Nephron (organoid): ENCODE measurements at regions not wholly inside any gene's neighbourhood (a gene's known extent, or its start where the extent isn't known, plus 50 kb on each side); places are given as distances from the start of the nearest gene placed in this dataset.
"Not testable (repeated sequence)": the region's sequence is repeated elsewhere in the genome, so short reads cannot be mapped to it uniquely, and the experiment has no call there.

ENCODE experiments used
- H3K27ac Mint-ChIP-seq, 3 experiments: 2 replicates each; pipeline ENCODE4 v1.8.0; 2020; ENCODE audit warnings: mixed read lengths in 3 of 3, mild to moderate bottlenecking in 2 of 3, moderate library complexity in 1 of 3
- H3K27me3 Mint-ChIP-seq: 2 replicates; pipeline ENCODE4 v1.8.0; 2021; ENCODE audit warnings: low read depth, mild to moderate bottlenecking, moderate library complexity, mixed read lengths
- H3K36me3 Mint-ChIP-seq: 2 replicates; pipeline ENCODE4 v1.8.0; 2020; ENCODE audit warnings: low read depth, mixed read lengths
- H3K4me1 Mint-ChIP-seq: 2 replicates; pipeline ENCODE4 v1.8.0; 2020; ENCODE audit warnings: mixed read lengths
- H3K4me3 Mint-ChIP-seq, 3 experiments: 2 replicates each; pipeline ENCODE4 v1.8.0; 2020; ENCODE audit warnings: mild to moderate bottlenecking in 3 of 3, mixed read lengths in 3 of 3, moderate library complexity in 2 of 3
- H3K9me3 Mint-ChIP-seq: 2 replicates; pipeline ENCODE4 v1.8.0; 2020; ENCODE audit warnings: mixed read lengths
- TF ChIP-seq, protein P1 (sequence below), 3 experiments: fragments of 200-600 bp; sonication (generic); IDR thresholded peaks; one replicate each; pipeline ENCODE4 v1.5.0; 2021; ENCODE audit warnings: antibody characterized with exemption in 3 of 3; ENCODE audit not compliant: unreplicated experiment in 3 of 3

- peaks cover 6% of the 10 kb centered on the region for H3K4me1 Mint-ChIP-seq
These were observed 70.5 kb downstream of the TMEM270 start for GRCh38 chr7:73931502-73931901.

GRCh38 chr7:73932364-73932763, 71.4 kb downstream of the TMEM270 start:
- H3K9me3 Mint-ChIP-seq, result peaks cover 4% of the 10 kb centered on the region
- peaks cover 16% of the 10 kb centered on the region for H3K27me3 Mint-ChIP-seq
- no peak overlapping the region for H3K27ac Mint-ChIP-seq
- no peaks in the 10 kb centered on the region for H3K36me3 Mint-ChIP-seq
- no peak overlapping the region for H3K4me3 Mint-ChIP-seq
- TF ChIP-seq, protein P1, sequence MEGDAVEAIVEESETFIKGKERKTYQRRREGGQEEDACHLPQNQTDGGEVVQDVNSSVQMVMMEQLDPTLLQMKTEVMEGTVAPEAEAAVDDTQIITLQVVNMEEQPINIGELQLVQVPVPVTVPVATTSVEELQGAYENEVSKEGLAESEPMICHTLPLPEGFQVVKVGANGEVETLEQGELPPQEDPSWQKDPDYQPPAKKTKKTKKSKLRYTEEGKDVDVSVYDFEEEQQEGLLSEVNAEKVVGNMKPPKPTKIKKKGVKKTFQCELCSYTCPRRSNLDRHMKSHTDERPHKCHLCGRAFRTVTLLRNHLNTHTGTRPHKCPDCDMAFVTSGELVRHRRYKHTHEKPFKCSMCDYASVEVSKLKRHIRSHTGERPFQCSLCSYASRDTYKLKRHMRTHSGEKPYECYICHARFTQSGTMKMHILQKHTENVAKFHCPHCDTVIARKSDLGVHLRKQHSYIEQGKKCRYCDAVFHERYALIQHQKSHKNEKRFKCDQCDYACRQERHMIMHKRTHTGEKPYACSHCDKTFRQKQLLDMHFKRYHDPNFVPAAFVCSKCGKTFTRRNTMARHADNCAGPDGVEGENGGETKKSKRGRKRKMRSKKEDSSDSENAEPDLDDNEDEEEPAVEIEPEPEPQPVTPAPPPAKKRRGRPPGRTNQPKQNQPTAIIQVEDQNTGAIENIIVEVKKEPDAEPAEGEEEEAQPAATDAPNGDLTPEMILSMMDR (IDR thresholded peaks at IDR 0.05; ENCODE audit: unreplicated experiment in 3 of 3), result no peak
- peaks cover 6% of the 10 kb centered on the region for H3K4me1 Mint-ChIP-seq

More at GRCh38 chr7:73931502-73931901, 70.5 kb downstream of the TMEM270 start:
- Mint-ChIP-seq H3K4me3 (no peak overlapping the region), H3K9me3 (peaks cover 11% of the 10 kb centered on the region), H3K27ac (no peak overlapping the region), H3K36me3 (no peaks in the 10 kb centered on the region), H3K27me3 (peaks cover 16% of the 10 kb centered on the region)
- TF ChIP-seq, protein P1 (IDR thresholded peaks at IDR 0.05; ENCODE audit: unreplicated experiment in 3 of 3), result no peak

DNA sequence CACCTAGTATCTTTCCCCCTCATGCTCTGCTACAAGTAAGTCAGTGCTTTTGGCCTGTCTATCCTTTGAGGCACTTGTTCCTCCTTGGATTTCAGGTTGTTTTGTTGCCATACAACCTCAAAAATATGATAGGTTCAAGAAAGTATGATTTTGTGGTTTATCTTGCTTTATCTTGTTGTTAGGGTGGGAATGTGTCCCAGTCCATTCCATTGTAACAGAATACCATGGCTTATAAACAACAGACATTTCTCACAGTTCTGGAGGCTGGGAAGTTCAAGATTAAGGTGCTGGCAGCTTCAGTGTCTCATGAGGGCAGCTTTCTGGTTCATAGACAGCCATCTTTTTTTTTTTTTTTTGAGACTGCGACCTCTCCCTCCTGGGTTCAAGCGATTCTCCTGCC, 72.1 kb downstream of the TMEM270 start:
- Mint-ChIP-seq H3K9me3 (peaks cover 2% of the 10 kb centered on the region), H3K27me3 (peaks cover 13% of the 10 kb centered on the region), H3K27ac (no peak overlapping the region), H3K36me3 (no peaks in the 10 kb centered on the region), H3K4me1 (peaks cover 6% of the 10 kb centered on the region), H3K4me3 (no peak overlapping the region)
- TF ChIP-seq, protein P1 (IDR thresholded peaks at IDR 0.05; ENCODE audit: unreplicated experiment in 3 of 3), result no peak

DNA sequence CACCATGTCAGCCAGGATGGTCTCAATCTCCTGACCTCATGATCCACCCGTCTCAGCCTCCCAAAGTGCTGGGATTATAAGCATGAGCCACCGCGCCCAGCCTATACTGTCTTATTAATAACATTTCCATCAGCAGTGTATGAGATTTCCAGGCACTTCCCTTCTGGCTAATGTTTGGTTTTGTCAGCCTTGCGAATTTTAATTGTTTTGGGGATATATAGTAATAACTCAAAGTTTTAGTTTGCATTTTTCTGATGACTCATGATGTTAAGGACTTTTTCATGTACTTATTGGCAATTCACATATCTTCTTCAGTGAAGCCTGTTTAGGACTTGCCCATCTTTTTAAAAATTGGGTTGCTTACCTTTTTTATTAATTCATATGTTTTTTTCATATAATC, 76.0 kb downstream of the TMEM270 start:
- Mint-ChIP-seq H3K27me3 (peaks cover 11% of the 10 kb centered on the region), H3K27ac (no peak overlapping the region), H3K9me3 (peaks cover 21% of the 10 kb centered on the region), H3K4me1 (no peaks in the 10 kb centered on the region), H3K36me3 (no peaks in the 10 kb centered on the region), H3K4me3 (no peak overlapping the region)
- TF ChIP-seq, protein P1 (IDR thresholded peaks at IDR 0.05; ENCODE audit: unreplicated experiment in 3 of 3), result no peak

GRCh38 chr7:73937650-73938049, 76.7 kb downstream of the TMEM270 start:
- H3K27me3 Mint-ChIP-seq, H3K4me3 Mint-ChIP-seq, H3K36me3 Mint-ChIP-seq, H3K4me1 Mint-ChIP-seq, H3K27ac Mint-ChIP-seq: not testable (repeated sequence)
- H3K9me3 Mint-ChIP-seq, result peaks cover 22% of the 10 kb centered on the region

- no peak overlapping the region for H3K27ac Mint-ChIP-seq
- peaks cover 25% of the 10 kb centered on the region for H3K9me3 Mint-ChIP-seq
- peaks cover 7% of the 10 kb centered on the region for H3K27me3 Mint-ChIP-seq
- TF ChIP-seq, protein P1 (IDR thresholded peaks at IDR 0.05; ENCODE audit: unreplicated experiment in 3 of 3), result no peak
- H3K4me1 Mint-ChIP-seq, result no peaks in the 10 kb centered on the region
- no peaks in the 10 kb centered on the region for H3K36me3 Mint-ChIP-seq
- no peak overlapping the region for H3K4me3 Mint-ChIP-seq
These were observed 78.6 kb downstream of the TMEM270 start for GRCh38 chr7:73939528-73939927.
